DMS 273 treated with DMSO at 0.1 percent for 48 hours (cell line): ENCODE measurements at regions not wholly inside any gene's neighbourhood (a gene's known extent, or its start where the extent isn't known, plus 50 kb on each side); places are given as distances from the start of the nearest gene placed in this dataset.
"Not testable (repeated sequence)": the region's sequence is repeated elsewhere in the genome, so short reads cannot be mapped to it uniquely, and the experiment has no call there.

Experiments
- DNase-seq: peaks from one replicate; lab custom pipeline; 2025; lab: John Stamatoyannopoulos, UW

- no peak for DNase-seq
Observed at GRCh38 chr4:82181789-82182188, 192.0 kb downstream of the HNRNPD start.

GRCh38 chr4:82172186-82172585, 201.6 kb downstream of the HNRNPD start:
- no peak for DNase-seq

- no peak for DNase-seq
Observed at GRCh38 chr4:82171531-82172155, 202.1 kb downstream of the HNRNPD start.

GRCh38 chr4:82149750-82150149, 224.0 kb downstream of the HNRNPD start:
- no peak for DNase-seq

GRCh38 chr4:82145850-82146249, 227.9 kb downstream of the HNRNPD start:
- no peak for DNase-seq

GRCh38 chr4:82140422-82140821, 233.4 kb downstream of the HNRNPD start:
- DNase-seq, result no peak

- DNase-seq, result no peak
Observed at GRCh38 chr4:82139287-82139686, 234.5 kb downstream of the HNRNPD start.

GRCh38 chr4:82138374-82138773, 235.4 kb downstream of the HNRNPD start:
- DNase-seq, result no peak

DNA sequence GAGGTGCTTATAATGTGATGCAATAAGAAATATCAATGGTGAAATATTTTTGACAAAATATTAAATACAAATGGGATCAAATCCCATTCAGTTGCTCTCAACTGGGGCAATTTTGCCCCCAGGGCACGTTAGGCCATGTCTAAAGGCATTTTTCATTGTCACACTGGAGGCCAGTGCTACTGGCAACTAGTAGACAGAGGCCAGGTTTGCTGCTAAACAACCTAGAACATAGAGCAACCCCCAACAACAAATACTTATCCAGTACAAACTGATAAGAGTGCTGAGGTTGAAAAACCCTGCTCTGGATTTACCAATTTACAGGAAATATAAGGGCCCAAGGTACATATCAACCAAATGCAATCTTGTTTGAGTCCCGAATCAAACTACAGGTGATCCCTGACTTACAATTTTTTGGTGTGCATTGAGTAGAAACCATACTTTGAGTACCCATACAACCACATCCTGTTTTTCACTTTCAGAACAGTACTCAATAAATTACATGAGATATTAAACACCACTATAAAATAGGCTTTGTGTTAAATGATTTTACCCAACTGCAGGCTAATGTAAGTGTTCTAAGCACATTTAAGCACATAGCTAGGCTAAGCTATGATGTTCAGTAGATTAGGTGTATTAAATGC, 237.5 kb downstream of the HNRNPD start:
- no peak for DNase-seq

DNA sequence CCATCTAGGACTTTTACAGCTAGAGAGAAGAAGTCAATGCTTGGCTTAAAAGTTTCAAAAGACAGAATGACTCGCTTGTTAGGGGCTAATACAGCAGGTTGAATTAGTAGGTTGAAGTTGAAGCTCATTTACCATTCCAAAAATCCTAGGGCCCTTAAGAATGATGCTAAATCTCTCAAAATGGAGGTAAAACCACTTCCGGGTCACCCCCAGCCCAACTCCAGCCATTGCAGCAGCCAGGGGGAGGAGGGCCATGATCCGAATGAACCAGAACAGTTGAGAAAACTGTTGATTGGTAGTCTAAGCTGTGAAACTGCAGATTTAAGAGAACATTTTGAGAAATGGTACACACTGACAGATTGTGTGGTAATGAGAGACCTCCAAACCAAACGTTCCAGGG, 245.4 kb downstream of the HNRNPD start:
- DNase-seq, result no peak

GRCh38 chr4:82126512-82127040, 247.2 kb downstream of the HNRNPD start:
- DNase-seq, result no peak

GRCh38 chr4:82125787-82126297, 247.9 kb downstream of the HNRNPD start:
- DNase-seq, result no peak

- DNase-seq, result peak; percentile 30
Observed at GRCh38 chr4:82124932-82125786, 248.6 kb downstream of the HNRNPD start.

- no peak for DNase-seq
Observed at GRCh38 chr4:82124365-82124764, 249.4 kb downstream of the HNRNPD start.

DNA sequence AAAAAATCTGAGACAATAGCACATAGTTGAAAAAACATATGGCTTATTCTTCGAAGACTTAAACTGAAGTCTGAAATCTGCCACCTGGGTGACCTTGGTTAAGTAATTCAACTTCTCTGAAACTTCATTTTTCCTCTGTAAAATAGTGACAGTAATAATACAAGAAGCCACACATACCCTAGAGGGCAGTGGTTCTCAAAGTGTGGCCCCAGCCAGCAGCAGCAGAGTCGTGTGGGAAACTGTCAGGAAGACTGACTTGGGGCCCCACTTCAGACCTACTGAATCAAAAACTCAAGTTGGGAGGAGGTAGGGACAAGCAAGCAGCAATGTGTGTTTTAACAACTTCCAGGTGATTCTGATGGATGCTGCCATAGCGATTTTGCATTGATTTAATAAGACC, 249.9 kb downstream of the HNRNPD start:
- DNase-seq, result no peak

- DNase-seq, result not testable (repeated sequence)
Observed at GRCh38 chr4:82115183-82115582, 258.6 kb downstream of the HNRNPD start.

- no peak for DNase-seq
Observed at GRCh38 chr4:82108506-82108905, 265.3 kb downstream of the HNRNPD start.

- DNase-seq, result no peak
Observed at GRCh38 chr4:82104578-82104977, 269.2 kb downstream of the HNRNPD start.

DNA sequence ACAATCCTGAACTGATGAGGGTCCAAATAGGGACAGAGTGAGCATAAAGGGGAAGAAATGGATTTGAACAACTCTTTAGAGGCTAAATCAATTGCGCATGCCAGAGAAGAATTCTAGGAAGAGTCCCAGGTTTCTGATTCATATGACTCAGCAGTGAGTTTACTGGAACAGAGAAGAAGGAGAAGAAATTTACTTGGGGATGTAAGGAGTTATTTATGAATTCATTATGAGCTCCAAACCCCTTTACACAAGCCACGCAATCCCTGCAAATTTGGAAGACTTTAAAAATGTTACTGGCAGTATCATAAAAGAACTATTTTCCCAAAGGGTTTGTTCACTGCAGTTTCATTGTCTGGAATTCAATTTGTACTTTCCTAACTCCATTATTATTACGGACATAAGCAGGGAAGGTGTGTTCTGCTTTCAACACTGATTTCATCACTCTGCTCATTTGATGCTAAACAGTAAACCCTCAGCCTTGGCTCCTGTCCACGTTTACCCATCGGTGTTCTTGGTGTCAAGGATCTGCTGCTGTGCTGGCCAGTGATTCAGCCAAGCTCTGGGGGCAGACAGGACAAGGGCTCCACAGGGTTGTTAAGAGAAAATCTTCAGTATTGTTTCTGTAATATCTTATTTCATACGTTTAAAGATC, 273.7 kb downstream of the HNRNPD start:
- DNase-seq, result no peak

- no peak for DNase-seq
Observed at GRCh38 chr4:82097504-82097903, 276.3 kb downstream of the HNRNPD start.

GRCh38 chr4:82090717-82091116, 283.1 kb downstream of the HNRNPD start:
- no peak for DNase-seq

- DNase-seq, result no peak
Observed at GRCh38 chr4:82084747-82085146, 289.0 kb downstream of the HNRNPD start.
